MCF 10A (cell line): ENCODE measurements at regions not wholly inside any gene's neighbourhood (a gene's known extent, or its start where the extent isn't known, plus 50 kb on each side); places are given as distances from the start of the nearest gene placed in this dataset.

Experiments used
- BruUV-seq: library from RNA; stranded (reverse); fragments of 400-500 nt; replicated peaks from 2 replicates; lab custom pipeline; 2021; lab: Mats Ljungman, UMichigan
- CTCF ChIA-PET: fragments of 300-600 bp; sonication (Branson Sonifier 250); formaldehyde crosslinking; extraction: SDS; loops from one replicate; lab custom pipeline; 2021; ENCODE audit warnings: antibody characterized with exemption, inconsistent platforms; lab: Yijun Ruan, JAX
- POLR2A ChIA-PET: fragments of 300-600, 350-650 bp; sonication (Branson Sonifier 250); formaldehyde crosslinking; extraction: SDS; loops from one replicate; lab custom pipeline; 2020; ENCODE audit warnings: antibody characterized with exemption, inconsistent platforms; lab: Yijun Ruan, JAX
- DNase-seq: peaks from one replicate; pipeline ENCODE4 v3.0.0-alpha.2; 2018; ENCODE audit not compliant: unreplicated experiment
- H3K27ac Mint-ChIP-seq: one replicate; pipeline ENCODE4 v1.8.0; 2022; ENCODE audit warnings: mild to moderate bottlenecking, low read depth, mixed read lengths; ENCODE audit not compliant: unreplicated experiment
- H3K27me3 Mint-ChIP-seq: one replicate; pipeline ENCODE4 v1.8.0; 2022; ENCODE audit warnings: mixed read lengths; ENCODE audit not compliant: insufficient read depth, unreplicated experiment
- H3K36me3 Mint-ChIP-seq: one replicate; pipeline ENCODE4 v1.8.0; 2022; ENCODE audit warnings: mild to moderate bottlenecking, moderate library complexity, mixed read lengths; ENCODE audit not compliant: insufficient read depth, unreplicated experiment
- H3K4me1 Mint-ChIP-seq: one replicate; pipeline ENCODE4 v1.8.0; 2022; ENCODE audit warnings: mixed read lengths; ENCODE audit not compliant: insufficient read depth, unreplicated experiment
- H3K4me3 Mint-ChIP-seq: one replicate; pipeline ENCODE4 v1.8.0; 2022; ENCODE audit warnings: mild to moderate bottlenecking, moderate library complexity, mixed read lengths; ENCODE audit not compliant: unreplicated experiment
- H3K9me3 Mint-ChIP-seq: one replicate; pipeline ENCODE4 v1.8.0; 2022; ENCODE audit warnings: mixed read lengths; ENCODE audit not compliant: unreplicated experiment
- CTCF ChIP-seq: fragments of 200-600 bp; IDR thresholded peaks from one replicate; pipeline ENCODE4 v1.8.0; 2022; ENCODE audit warnings: antibody characterized with exemption, mild to moderate bottlenecking; ENCODE audit not compliant: unreplicated experiment
- intact Hi-C: fragments of 100-400 bp; cut with micrococcal nuclease; formaldehyde crosslinking; loops from 2 replicates; pipeline ENCODE4 v1.14.1; 2022

- CTCF ChIA-PET = interaction anchor here (1.1 to 7.4 kb wide), 3 partner anchors 11 to 167 kb away, joined by 4 to 81 read pairs (median 6); no protein-coding TSS in a partner anchor
- no peaks in the 10 kb centered on the region for H3K36me3 Mint-ChIP-seq
- DNase-seq = no peak
- peaks cover 99% of the 10 kb centered on the region for H3K27me3 Mint-ChIP-seq
- H3K27ac Mint-ChIP-seq = no peak overlapping the region
- intact Hi-C loops = no loop called here
- BruUV-seq = no TSS peak
- no peaks in the 10 kb centered on the region for H3K4me1 Mint-ChIP-seq
- no peaks in the 10 kb centered on the region for H3K9me3 Mint-ChIP-seq
- POLR2A ChIA-PET = interaction anchor here (1.0 kb wide), 1 partner anchor 166 kb away, joined by 4 read pairs; no protein-coding TSS in a partner anchor
- TF ChIP-seq CTCF = no peak
- no peak overlapping the region for H3K4me3 Mint-ChIP-seq
These were observed 88.8 kb downstream of the IRF8 start for GRCh38 chr16:85987750-85988078.

DNA sequence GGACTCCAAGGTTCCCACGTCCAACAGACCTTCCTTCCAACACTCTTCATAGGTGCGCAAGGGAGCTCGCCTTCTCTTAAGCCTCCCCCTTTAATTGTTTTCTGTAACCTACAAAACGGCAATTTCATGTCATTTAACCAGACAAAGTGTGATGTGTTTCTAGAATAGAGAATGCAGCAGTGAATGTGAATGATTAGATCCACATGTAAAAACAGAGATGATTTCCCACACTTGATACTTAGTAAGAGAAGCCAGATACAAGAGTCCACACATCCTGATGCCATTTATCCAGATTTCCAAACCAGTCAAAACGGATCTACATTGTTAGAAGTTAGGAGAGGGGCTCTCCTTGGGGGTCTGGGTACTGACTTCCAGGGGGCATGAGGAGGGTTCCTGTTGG lies 89.3 kb downstream of the IRF8 start:
- CTCF ChIA-PET = interaction anchor here (0.6 to 7.4 kb wide), 4 partner anchors 10 to 309 kb away, joined by 3 to 81 read pairs (median 5); no protein-coding TSS in a partner anchor
- no peak for TF ChIP-seq CTCF
- Mint-ChIP-seq H3K27ac (no peak overlapping the region), H3K4me1 (no peaks in the 10 kb centered on the region), H3K9me3 (no peaks in the 10 kb centered on the region), H3K4me3 (no peak overlapping the region), H3K36me3 (no peaks in the 10 kb centered on the region), H3K27me3 (peaks cover 99% of the 10 kb centered on the region)
- no TSS peak for BruUV-seq
- POLR2A ChIA-PET = interaction anchor here (1.0 kb wide), 1 partner anchor 167 kb away, joined by 4 read pairs; no protein-coding TSS in a partner anchor
- no peak for DNase-seq
- intact Hi-C loops = no loop called here

- intact Hi-C loops = no loop called here
- POLR2A ChIA-PET = interaction anchor here (0.5 to 1.0 kb wide), 2 partner anchors 113 to 168 kb away, joined by 3 to 4 read pairs; no protein-coding TSS in a partner anchor
- CTCF ChIA-PET = interaction anchor here (0.6 to 7.4 kb wide), 5 partner anchors 10 to 309 kb away, joined by 3 to 81 read pairs (median 4); no protein-coding TSS in a partner anchor
- H3K4me1 Mint-ChIP-seq = no peaks in the 10 kb centered on the region
- H3K27ac Mint-ChIP-seq = no peak overlapping the region
- TF ChIP-seq CTCF = no peak
- no peak for DNase-seq
- H3K4me3 Mint-ChIP-seq = no peak overlapping the region
- no peaks in the 10 kb centered on the region for H3K9me3 Mint-ChIP-seq
- H3K36me3 Mint-ChIP-seq = no peaks in the 10 kb centered on the region
- peaks cover 99% of the 10 kb centered on the region for H3K27me3 Mint-ChIP-seq
- BruUV-seq = no TSS peak
These were observed 89.9 kb downstream of the IRF8 start for GRCh38 chr16:85988723-85989313.

- DNase-seq = no peak
- no peak overlapping the region for H3K27ac Mint-ChIP-seq
- peaks cover 97% of the 10 kb centered on the region for H3K27me3 Mint-ChIP-seq
- H3K4me1 Mint-ChIP-seq = no peaks in the 10 kb centered on the region
- CTCF ChIA-PET = interaction anchor here (0.7 to 7.4 kb wide), 2 partner anchors 34 to 169 kb away, joined by 3 to 81 read pairs; no protein-coding TSS in a partner anchor
- no peaks in the 10 kb centered on the region for H3K36me3 Mint-ChIP-seq
- POLR2A ChIA-PET = no interaction called here
- BruUV-seq = no TSS peak
- intact Hi-C loops = no loop called here
- H3K9me3 Mint-ChIP-seq = no peaks in the 10 kb centered on the region
- no peak for TF ChIP-seq CTCF
- no peak overlapping the region for H3K4me3 Mint-ChIP-seq
These were observed 90.4 kb downstream of the IRF8 start for GRCh38 chr16:85989376-85989775.
